ENCODE measurements at regions not wholly inside any gene's neighbourhood (a gene's known extent, or its start where the extent isn't known, plus 50 kb on each side); places are given as distances from the start of the nearest gene placed in this dataset.

GRCh38 chr4:113849771-113850170 is 88.2 kb upstream of the CAMK2D start:
- Histone ChIP-seq H2AFZ (ENCODE audit: control insufficient read depth, low read depth, low read length) (no peak overlapping the region), H3K4me3 (no peak overlapping the region), H3K27ac (ENCODE audit: control insufficient read depth, insufficient read depth) (no peak overlapping the region), H3K9me3 (replicated peaks; ENCODE audit: control insufficient read depth, insufficient read depth, low read length) (peaks cover 2% of the 10 kb centered on the region; the same call in 1 of the 3 replicates), H3K27me3 (replicated peaks in 1 of 2; ENCODE audit: control insufficient read depth in 2 of 2, insufficient read depth in 2 of 2, low read length in 1 of 2) (no peaks in the 10 kb centered on the region), H4K20me1 (ENCODE audit: control insufficient read depth, insufficient read depth) (no peaks in the 10 kb centered on the region), H3K36me3 (ENCODE audit: control insufficient read depth in 2 of 2, insufficient read depth in 2 of 2, low read length in 1 of 2) (no peaks in the 10 kb centered on the region), H3K9ac (ENCODE audit: control insufficient read depth, insufficient read depth, low read length) (no peak overlapping the region), H3K79me2 (ENCODE audit: control insufficient read depth, insufficient read depth, low read length) (no peaks in the 10 kb centered on the region), H3K4me2 (ENCODE audit: control insufficient read depth, insufficient read depth) (no peak overlapping the region), H3K4me1 (ENCODE audit: control insufficient read depth, insufficient read depth, low read length) (no peaks in the 10 kb centered on the region)
- TF ChIP-seq ZNF274 (IDR thresholded peaks at IDR 0.05; ENCODE audit: insufficient read depth, insufficient read length) (no peak), CUX1 (IDR thresholded peaks at IDR 0.05; ENCODE audit: insufficient replicate concordance, low read depth, low read length) (no peak), NFYB (IDR thresholded peaks at IDR 0.05; ENCODE audit: insufficient read depth, low read depth, low read length) (no peak), ZSCAN29 (IDR thresholded peaks at IDR 0.05) (no peak), SMC3 (IDR thresholded peaks at IDR 0.05; ENCODE audit: borderline replicate concordance, low read length) (no peak), HDGF (IDR thresholded peaks at IDR 0.05) (no peak), EZH2 (IDR thresholded peaks at IDR 0.05; ENCODE audit: borderline replicate concordance, control insufficient read depth, low read depth, low read length) (no peak), SIX5 (IDR thresholded peaks at IDR 0.05; ENCODE audit: low read depth, low read length, severe bottlenecking) (no peak), MTA2 (IDR thresholded peaks at IDR 0.05; ENCODE audit: low read depth) (no peak), FOXM1 (IDR thresholded peaks at IDR 0.05; ENCODE audit: low read depth, low read length) (no peak), ETV6 (conservative IDR thresholded peaks at IDR 0.05 in 1 of 2, IDR thresholded peaks at IDR 0.05 in 1 of 2; ENCODE audit: borderline replicate concordance in 1 of 2, low read depth in 1 of 2) (no peak)
- 67% methylated on average over 4 of the region's 4 CpGs for WGBS (ENCODE audit: insufficient coverage, insufficient replicate concordance, low lambda C conversion rate, missing lambda C conversion rate)
- in situ Hi-C loops (cut with MboI) (no loop called here), intact Hi-C loops (cut with micrococcal nuclease; ENCODE audit: unreplicated experiment) (no loop called here)
- FAIRE-seq (no peak), DNase-seq (ENCODE audit: low read depth, low spot score) (no peak), ATAC-seq (no peak)
- ChIA-PET POLR2A (no interaction called here), SMC1A (ENCODE audit: uncharacterized antibody, unreplicated experiment) (interaction anchor here (1.1 to 2.1 kb wide), 6 partner anchors 12 to 82 kb away, joined by 3 to 8 read pairs (median 4); no protein-coding TSS in a partner anchor), RAD21 (ENCODE audit: unreplicated experiment) (no interaction called here), CTCF (interaction anchor here (0.7 to 1.8 kb wide), 4 partner anchors 9 to 217 kb away, joined by 3 to 4 read pairs (median 4); no protein-coding TSS in a partner anchor)
- no TSS peak for BruUV-seq (replicated peaks)
